Natural killer cell (primary cell): ENCODE measurements at regions not wholly inside any gene's neighbourhood (a gene's known extent, or its start where the extent isn't known, plus 50 kb on each side); places are given as distances from the start of the nearest gene placed in this dataset.
"Not testable (repeated sequence)": the region's sequence is repeated elsewhere in the genome, so short reads cannot be mapped to it uniquely, and the experiment has no call there.

ENCODE experiments used
- ATAC-seq, 3 donors: fragments of 150-1000 bp in 2 of 3; fragments of 200-7000 bp in 1 of 3; cut with Tn5 transposase; 1 replicate in 1 of 3; 2 replicates in 2 of 3; pipeline ENCODE4 v1.10.0; 2021; ENCODE audit warnings: mild to moderate bottlenecking in 2 of 3, moderate library complexity in 2 of 3
- DNase-seq, 2 donors: peaks; one replicate each; pipeline versions ENCODE4 v3.0.0 to v3.0.0-alpha.2; 2013 to 2021; ENCODE audit warnings: mixed read lengths in 1 of 2
- H3K27ac ChIP-seq: one replicate; pipeline ENCODE4 v1.5.1; 2013; ENCODE audit warnings: mild to moderate bottlenecking, low read length
- H3K27me3 ChIP-seq: one replicate; pipeline ENCODE4 v1.6.1; 2013; ENCODE audit warnings: low read length; ENCODE audit not compliant: control insufficient read depth, insufficient read depth
- H3K36me3 ChIP-seq: one replicate; pipeline ENCODE4 v1.6.1; 2013; ENCODE audit warnings: low read length; ENCODE audit not compliant: control insufficient read depth, insufficient read depth
- H3K4me1 ChIP-seq: one replicate; pipeline ENCODE4 v1.6.1; 2013; ENCODE audit warnings: low read length; ENCODE audit not compliant: control insufficient read depth, insufficient read depth
- H3K4me3 ChIP-seq: one replicate; pipeline ENCODE4 v1.5.1; 2013; ENCODE audit warnings: low read length
- H3K9me3 ChIP-seq: one replicate; pipeline ENCODE4 v1.6.1; 2013; ENCODE audit warnings: low read length; ENCODE audit not compliant: control insufficient read depth, insufficient read depth
- H3K27ac Mint-ChIP-seq, 2 donors: one replicate each; pipeline ENCODE4 v1.8.0; 2022; ENCODE audit warnings: mild to moderate bottlenecking in 2 of 2, mixed read lengths in 2 of 2, moderate library complexity in 1 of 2
- H3K27me3 Mint-ChIP-seq, 2 donors: one replicate each; pipeline ENCODE4 v1.8.0; 2022; ENCODE audit warnings: low read depth in 2 of 2, mixed read lengths in 2 of 2
- H3K36me3 Mint-ChIP-seq: one replicate; pipeline ENCODE4 v1.8.0; 2022; ENCODE audit warnings: mixed read lengths
- H3K4me1 Mint-ChIP-seq, 2 donors: one replicate each; pipeline ENCODE4 v1.8.0; 2022; ENCODE audit warnings: mixed read lengths in 2 of 2
- H3K4me3 Mint-ChIP-seq: one replicate; pipeline ENCODE4 v1.8.0; 2022; ENCODE audit warnings: mild to moderate bottlenecking, moderate library complexity, mixed read lengths
- H3K9me3 Mint-ChIP-seq, 2 donors: one replicate each; pipeline ENCODE4 v1.8.0; 2022; ENCODE audit warnings: mixed read lengths in 2 of 2
- WGBS: methylation state at CpG from one replicate; pipeline ENCODE4 v1.1.7; 2013; ENCODE audit warnings: missing lambda C conversion rate; ENCODE audit not compliant: insufficient coverage; 5-methylcytosine and 5-hydroxymethylcytosine counted together
- intact Hi-C: fragments of 100-400 bp; cut with micrococcal nuclease; formaldehyde crosslinking; loops from one replicate; pipeline ENCODE4 v1.14.2; 2022

- H3K4me1 ChIP-seq, H3K36me3 Mint-ChIP-seq, H3K27ac ChIP-seq, H3K9me3 Mint-ChIP-seq, intact Hi-C loops, H3K27ac Mint-ChIP-seq, ATAC-seq, H3K4me1 Mint-ChIP-seq, H3K4me3 Mint-ChIP-seq, H3K4me3 ChIP-seq, DNase-seq, H3K27me3 ChIP-seq, H3K36me3 ChIP-seq, H3K27me3 Mint-ChIP-seq, H3K9me3 ChIP-seq: not testable (repeated sequence)
- WGBS, result 87% methylated on average over 16 of the region's 16 CpGs
Observed at GRCh38 chr16:88148078-88148477, 196.8 kb downstream of the BANP start.

- H3K27me3 ChIP-seq, H3K4me1 ChIP-seq, H3K27ac ChIP-seq, H3K36me3 Mint-ChIP-seq, H3K4me1 Mint-ChIP-seq, H3K9me3 Mint-ChIP-seq, H3K36me3 ChIP-seq, H3K4me3 ChIP-seq, H3K27ac Mint-ChIP-seq, H3K9me3 ChIP-seq, H3K4me3 Mint-ChIP-seq, intact Hi-C loops, DNase-seq, ATAC-seq, H3K27me3 Mint-ChIP-seq: not testable (repeated sequence)
- 94% methylated on average over 11 of the region's 11 CpGs for WGBS
Observed at GRCh38 chr16:88148682-88149081, 197.4 kb downstream of the BANP start.

- H3K27ac ChIP-seq, H3K4me3 Mint-ChIP-seq, ATAC-seq, H3K27ac Mint-ChIP-seq, H3K36me3 ChIP-seq, H3K9me3 ChIP-seq, H3K27me3 ChIP-seq, H3K9me3 Mint-ChIP-seq, H3K36me3 Mint-ChIP-seq, H3K4me1 Mint-ChIP-seq, H3K4me1 ChIP-seq, intact Hi-C loops, H3K4me3 ChIP-seq, H3K27me3 Mint-ChIP-seq, DNase-seq: not testable (repeated sequence)
- 87% methylated on average over 14 of the region's 14 CpGs for WGBS
Observed at GRCh38 chr16:88149158-88149603, 197.9 kb downstream of the BANP start.

- H3K27me3 Mint-ChIP-seq, result not testable (repeated sequence)
Observed at GRCh38 chr16:88149663-88150062, 198.4 kb downstream of the BANP start.

GRCh38 chr16:88150456-88151128, 199.4 kb downstream of the BANP start:
- H3K27me3 Mint-ChIP-seq, H3K9me3 Mint-ChIP-seq, H3K9me3 ChIP-seq, intact Hi-C loops, H3K4me3 ChIP-seq, ATAC-seq, H3K4me3 Mint-ChIP-seq, H3K36me3 ChIP-seq, H3K4me1 ChIP-seq, H3K4me1 Mint-ChIP-seq, H3K36me3 Mint-ChIP-seq, H3K27me3 ChIP-seq, H3K27ac ChIP-seq, H3K27ac Mint-ChIP-seq, DNase-seq: not testable (repeated sequence)
- 67% methylated on average over 27 of the region's 27 CpGs for WGBS

More at GRCh38 chr16:88149663-88150062, 198.4 kb downstream of the BANP start:
- 85% methylated on average over 3 of the region's 3 CpGs for WGBS
- H3K36me3 Mint-ChIP-seq, H3K36me3 ChIP-seq, H3K4me1 ChIP-seq, ATAC-seq, H3K9me3 Mint-ChIP-seq, intact Hi-C loops, H3K4me3 Mint-ChIP-seq, H3K27ac Mint-ChIP-seq, H3K4me1 Mint-ChIP-seq, H3K27ac ChIP-seq, H3K9me3 ChIP-seq, H3K4me3 ChIP-seq, DNase-seq, H3K27me3 ChIP-seq: not testable (repeated sequence)

GRCh38 chr16:88151129-88151499, 199.9 kb downstream of the BANP start:
- H3K9me3 Mint-ChIP-seq, DNase-seq: not testable (repeated sequence)
- WGBS, result 82% methylated on average over 25 of the region's 25 CpGs

GRCh38 chr16:88151859-88152843, 200.9 kb downstream of the BANP start:
- H3K9me3 Mint-ChIP-seq, intact Hi-C loops, H3K27ac Mint-ChIP-seq, H3K4me3 ChIP-seq, H3K27me3 Mint-ChIP-seq, H3K36me3 ChIP-seq, ATAC-seq, H3K9me3 ChIP-seq, H3K4me1 ChIP-seq, H3K4me1 Mint-ChIP-seq, H3K27ac ChIP-seq, H3K27me3 ChIP-seq, H3K4me3 Mint-ChIP-seq, H3K36me3 Mint-ChIP-seq, DNase-seq: not testable (repeated sequence)
- 92% methylated on average over 24 of the region's 27 CpGs for WGBS

More at GRCh38 chr16:88151129-88151499, 199.9 kb downstream of the BANP start:
- H3K4me1 Mint-ChIP-seq, intact Hi-C loops, H3K4me3 ChIP-seq, H3K4me3 Mint-ChIP-seq, H3K27me3 ChIP-seq, H3K27ac ChIP-seq, H3K36me3 ChIP-seq, H3K36me3 Mint-ChIP-seq, H3K9me3 ChIP-seq, ATAC-seq, H3K27ac Mint-ChIP-seq, H3K4me1 ChIP-seq, H3K27me3 Mint-ChIP-seq: not testable (repeated sequence)
